Prostate gland (tissue), 2 donors: ENCODE measurements at regions not wholly inside any gene's neighbourhood (a gene's known extent, or its start where the extent isn't known, plus 50 kb on each side); places are given as distances from the start of the nearest gene placed in this dataset.

ENCODE experiments used
- DNase-seq: peaks from one replicate; pipeline ENCODE4 v3.0.0-alpha.2; 2019; ENCODE audit warnings: low spot score
- H3K27ac ChIP-seq, 2 donors: fragments of 200-600 bp; sonication (generic); 2 replicates each; pipeline ENCODE4 v1.5.1; 2017 to 2019
- H3K27me3 ChIP-seq: fragments of 200-600 bp; sonication (generic); replicated peaks from 2 replicates; pipeline ENCODE4 v1.5.1; 2019; ENCODE audit not compliant: insufficient read depth
- H3K36me3 ChIP-seq, 2 donors: fragments of 200-600 bp; sonication (generic); 1 replicate in 1 of 2; 2 replicates in 1 of 2; pipeline versions ENCODE4 v1.5.1 to v1.8.1; 2017 to 2019
- H3K4me1 ChIP-seq: fragments of 200-600 bp; sonication (generic); replicated peaks from 2 replicates; pipeline ENCODE4 v1.5.1; 2019
- H3K4me3 ChIP-seq, 2 donors: fragments of 200-600 bp; sonication (generic); 2 replicates each; pipeline ENCODE4 v1.5.1; 2017 to 2019
- H3K9me3 ChIP-seq: fragments of 200-600 bp; sonication (generic); 2 replicates; pipeline ENCODE4 v1.5.1; 2017
- POLR2A ChIP-seq: fragments of 450-650 bp; IDR thresholded peaks from one replicate; pipeline ENCODE4 v1.6.1; 2016; ENCODE audit warnings: antibody characterized with exemption, mild to moderate bottlenecking
- POLR2AphosphoS5 ChIP-seq: sonication (generic); formaldehyde crosslinking; IDR thresholded peaks from one replicate; pipeline ENCODE4 v1.6.1; 2017; ENCODE audit warnings: antibody characterized with exemption
- WGBS: methylation state at CpG from one replicate; pipeline ENCODE4 v1.1.5; 2018; 5-methylcytosine and 5-hydroxymethylcytosine counted together
- intact Hi-C: fragments of 100-400 bp; cut with DNase I; formaldehyde crosslinking; loops from one replicate; pipeline ENCODE4 v1.14.2; 2022
- TF ChIP-seq, protein P1 (sequence below), 4 experiments: fragments of 200-600 bp in 2 of 4; fragments of 450-650 bp in 2 of 4; sonication (generic) in 2 of 4; IDR thresholded peaks; 1 replicate in 3 of 4; 2 replicates in 1 of 4; pipeline ENCODE4 v1.5.1; 2016 to 2019; ENCODE audit warnings: antibody characterized with exemption in 4 of 4, mild to moderate bottlenecking in 2 of 4, moderate library complexity in 2 of 4

- Histone ChIP-seq H3K4me3 (no peak overlapping the region), H3K4me1 (no peaks in the 10 kb centered on the region), H3K27ac (no peak overlapping the region), H3K9me3 (no peaks in the 10 kb centered on the region), H3K36me3 (no peaks in the 10 kb centered on the region), H3K27me3 (no peaks in the 10 kb centered on the region)
- no peak for TF ChIP-seq POLR2A
- TF ChIP-seq POLR2AphosphoS5: no peak
- TF ChIP-seq, protein P1, sequence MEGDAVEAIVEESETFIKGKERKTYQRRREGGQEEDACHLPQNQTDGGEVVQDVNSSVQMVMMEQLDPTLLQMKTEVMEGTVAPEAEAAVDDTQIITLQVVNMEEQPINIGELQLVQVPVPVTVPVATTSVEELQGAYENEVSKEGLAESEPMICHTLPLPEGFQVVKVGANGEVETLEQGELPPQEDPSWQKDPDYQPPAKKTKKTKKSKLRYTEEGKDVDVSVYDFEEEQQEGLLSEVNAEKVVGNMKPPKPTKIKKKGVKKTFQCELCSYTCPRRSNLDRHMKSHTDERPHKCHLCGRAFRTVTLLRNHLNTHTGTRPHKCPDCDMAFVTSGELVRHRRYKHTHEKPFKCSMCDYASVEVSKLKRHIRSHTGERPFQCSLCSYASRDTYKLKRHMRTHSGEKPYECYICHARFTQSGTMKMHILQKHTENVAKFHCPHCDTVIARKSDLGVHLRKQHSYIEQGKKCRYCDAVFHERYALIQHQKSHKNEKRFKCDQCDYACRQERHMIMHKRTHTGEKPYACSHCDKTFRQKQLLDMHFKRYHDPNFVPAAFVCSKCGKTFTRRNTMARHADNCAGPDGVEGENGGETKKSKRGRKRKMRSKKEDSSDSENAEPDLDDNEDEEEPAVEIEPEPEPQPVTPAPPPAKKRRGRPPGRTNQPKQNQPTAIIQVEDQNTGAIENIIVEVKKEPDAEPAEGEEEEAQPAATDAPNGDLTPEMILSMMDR (IDR thresholded peaks at IDR 0.05): no peak
- WGBS: 88% methylated on average over 3 of the region's 3 CpGs
- DNase-seq: no peak
- intact Hi-C loops: no loop called here
Observed at GRCh38 chr4:181682367-181683047, 560.7 kb upstream of the TENM3 start.

- 98% methylated on average over 2 of the region's 2 CpGs for WGBS
- H3K27ac ChIP-seq: no peak overlapping the region
- H3K36me3 ChIP-seq: no peaks in the 10 kb centered on the region
- H3K4me1 ChIP-seq: no peaks in the 10 kb centered on the region
- H3K9me3 ChIP-seq: no peaks in the 10 kb centered on the region
- intact Hi-C loops: no loop called here
- H3K4me3 ChIP-seq: no peak overlapping the region
- DNase-seq: no peak
- no peaks in the 10 kb centered on the region for H3K27me3 ChIP-seq
- TF ChIP-seq POLR2A (no peak), POLR2AphosphoS5 (no peak)
- TF ChIP-seq, protein P1 (IDR thresholded peaks at IDR 0.05): no peak
Observed at GRCh38 chr4:181684310-181684709, 558.9 kb upstream of the TENM3 start.

DNA sequence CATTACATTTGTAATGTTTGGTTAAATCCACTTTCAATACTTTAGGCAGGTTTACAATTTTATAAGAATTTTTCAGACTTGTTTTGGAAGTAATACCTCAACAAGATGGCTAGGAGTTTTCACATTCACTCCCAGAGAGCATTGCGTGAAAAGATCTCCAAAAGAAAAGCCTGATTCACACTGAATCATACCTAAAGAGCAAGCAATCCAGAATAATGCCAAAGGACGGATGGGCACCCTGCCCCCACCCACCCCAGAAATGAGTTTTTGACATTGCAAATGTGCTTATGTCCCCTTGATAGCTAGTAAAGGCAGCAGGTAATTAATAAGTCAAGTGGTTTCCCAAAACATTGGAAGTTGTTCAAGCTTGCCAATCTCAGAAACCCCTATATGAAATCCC lies 557.7 kb upstream of the TENM3 start:
- Histone ChIP-seq H3K4me3 (no peak overlapping the region), H3K27ac (no peak overlapping the region), H3K9me3 (no peaks in the 10 kb centered on the region), H3K36me3 (no peaks in the 10 kb centered on the region), H3K4me1 (no peaks in the 10 kb centered on the region), H3K27me3 (no peaks in the 10 kb centered on the region)
- TF ChIP-seq, protein P1 (IDR thresholded peaks at IDR 0.05): no peak
- TF ChIP-seq POLR2AphosphoS5: no peak
- TF ChIP-seq POLR2A: no peak
- no peak for DNase-seq
- WGBS: 84% methylated on average over 2 of the region's 2 CpGs
- intact Hi-C loops: no loop called here

GRCh38 chr4:181685911-181686310 lies 557.3 kb upstream of the TENM3 start:
- H3K4me1 ChIP-seq: no peaks in the 10 kb centered on the region
- no peak for DNase-seq
- 83% methylated on average over 4 of the region's 4 CpGs for WGBS
- TF ChIP-seq POLR2A (no peak), POLR2AphosphoS5 (no peak)
- H3K36me3 ChIP-seq: no peaks in the 10 kb centered on the region
- no peak overlapping the region for H3K27ac ChIP-seq
- intact Hi-C loops: no loop called here
- H3K27me3 ChIP-seq: no peaks in the 10 kb centered on the region
- H3K4me3 ChIP-seq: no peak overlapping the region
- no peaks in the 10 kb centered on the region for H3K9me3 ChIP-seq

GRCh38 chr4:181687116-181687515 lies 556.1 kb upstream of the TENM3 start:
- H3K36me3 ChIP-seq: no peaks in the 10 kb centered on the region
- DNase-seq: no peak
- H3K9me3 ChIP-seq: no peaks in the 10 kb centered on the region
- no peak overlapping the region for H3K27ac ChIP-seq
- TF ChIP-seq, protein P1 (IDR thresholded peaks at IDR 0.05): no peak
- TF ChIP-seq POLR2AphosphoS5: no peak
- TF ChIP-seq POLR2A: no peak
- intact Hi-C loops: no loop called here
- no peak overlapping the region for H3K4me3 ChIP-seq
- H3K4me1 ChIP-seq: no peaks in the 10 kb centered on the region
- H3K27me3 ChIP-seq: no peaks in the 10 kb centered on the region
- 60% methylated on average over 4 of the region's 4 CpGs for WGBS
